ENCODE measurements at regions not wholly inside any gene's neighbourhood (a gene's known extent, or its start where the extent isn't known, plus 50 kb on each side); places are given as distances from the start of the nearest gene placed in this dataset.

DNA sequence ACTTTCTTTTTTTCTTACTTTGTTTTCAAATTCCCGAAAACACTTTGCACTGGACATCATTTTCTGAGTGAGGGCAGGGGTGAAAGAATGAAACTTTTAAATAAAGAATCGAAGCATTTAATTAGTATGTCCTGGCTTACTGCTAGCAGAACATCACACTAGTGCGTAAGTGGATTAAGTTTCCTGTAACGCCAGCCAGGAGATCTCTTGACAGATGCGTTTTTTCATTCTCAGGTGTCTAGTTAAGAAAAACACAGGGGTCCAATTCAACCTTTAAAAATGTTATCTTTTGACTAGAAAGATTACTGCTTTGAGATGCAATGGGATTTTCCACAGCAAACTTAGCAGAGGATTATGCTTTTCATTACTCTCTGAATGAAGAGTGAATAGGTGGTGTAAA is 858.8 kb upstream of the EPHA7 start:
- no peaks in the 10 kb centered on the region for H3K4me1 ChIP-seq (replicated peaks; ENCODE audit: insufficient read depth)
- intact Hi-C loops (cut with micrococcal nuclease; ENCODE audit: unreplicated experiment) = no loop called here
- H3F3A ChIP-seq (ENCODE audit: insufficient read depth, low read depth) = no peaks in the 10 kb centered on the region
- no peak overlapping the region for H3K4me3 ChIP-seq
- no peak overlapping the region for H3K27ac ChIP-seq
- TF ChIP-seq EZH2 (IDR thresholded peaks at IDR 0.05; ENCODE audit: low read depth) = no peak
- TF ChIP-seq, protein P1, sequence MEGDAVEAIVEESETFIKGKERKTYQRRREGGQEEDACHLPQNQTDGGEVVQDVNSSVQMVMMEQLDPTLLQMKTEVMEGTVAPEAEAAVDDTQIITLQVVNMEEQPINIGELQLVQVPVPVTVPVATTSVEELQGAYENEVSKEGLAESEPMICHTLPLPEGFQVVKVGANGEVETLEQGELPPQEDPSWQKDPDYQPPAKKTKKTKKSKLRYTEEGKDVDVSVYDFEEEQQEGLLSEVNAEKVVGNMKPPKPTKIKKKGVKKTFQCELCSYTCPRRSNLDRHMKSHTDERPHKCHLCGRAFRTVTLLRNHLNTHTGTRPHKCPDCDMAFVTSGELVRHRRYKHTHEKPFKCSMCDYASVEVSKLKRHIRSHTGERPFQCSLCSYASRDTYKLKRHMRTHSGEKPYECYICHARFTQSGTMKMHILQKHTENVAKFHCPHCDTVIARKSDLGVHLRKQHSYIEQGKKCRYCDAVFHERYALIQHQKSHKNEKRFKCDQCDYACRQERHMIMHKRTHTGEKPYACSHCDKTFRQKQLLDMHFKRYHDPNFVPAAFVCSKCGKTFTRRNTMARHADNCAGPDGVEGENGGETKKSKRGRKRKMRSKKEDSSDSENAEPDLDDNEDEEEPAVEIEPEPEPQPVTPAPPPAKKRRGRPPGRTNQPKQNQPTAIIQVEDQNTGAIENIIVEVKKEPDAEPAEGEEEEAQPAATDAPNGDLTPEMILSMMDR (conservative IDR thresholded peaks at IDR 0.05) = no peak
- H3K36me3 ChIP-seq (ENCODE audit: low read depth) = no peaks in the 10 kb centered on the region
- no peak for DNase-seq
- no peaks in the 10 kb centered on the region for H3K79me2 ChIP-seq (ENCODE audit: low read depth)
- peaks cover 4% of the 10 kb centered on the region; the same call in 1 of the 2 replicates for H3K9me2 ChIP-seq (ENCODE audit: insufficient read depth)
- BruUV-seq (replicated peaks) = no TSS peak
- POLR2A ChIA-PET (ENCODE audit: unreplicated experiment) = no interaction called here
- no peak overlapping the region for H2AFZ ChIP-seq
- H3K9me3 ChIP-seq (ENCODE audit: insufficient read depth, low read depth) = no peaks in the 10 kb centered on the region
- H3K4me2 ChIP-seq = no peak overlapping the region
- no peaks in the 10 kb centered on the region for H3K27me3 ChIP-seq (ENCODE audit: insufficient read depth, low read depth)
- 0 out of 2 replicates have a peak, but pooled peaks cover 4% of the 10 kb centered on the region for H4K20me1 ChIP-seq (ENCODE audit: insufficient read depth)
- CTCF ChIA-PET = no interaction called here

- no peak overlapping the region for H3K27ac ChIP-seq
- no TSS peak for BruUV-seq (replicated peaks)
Observed at GRCh38 chr6:94272327-94272726, 853.0 kb upstream of the EPHA7 start.

DNA sequence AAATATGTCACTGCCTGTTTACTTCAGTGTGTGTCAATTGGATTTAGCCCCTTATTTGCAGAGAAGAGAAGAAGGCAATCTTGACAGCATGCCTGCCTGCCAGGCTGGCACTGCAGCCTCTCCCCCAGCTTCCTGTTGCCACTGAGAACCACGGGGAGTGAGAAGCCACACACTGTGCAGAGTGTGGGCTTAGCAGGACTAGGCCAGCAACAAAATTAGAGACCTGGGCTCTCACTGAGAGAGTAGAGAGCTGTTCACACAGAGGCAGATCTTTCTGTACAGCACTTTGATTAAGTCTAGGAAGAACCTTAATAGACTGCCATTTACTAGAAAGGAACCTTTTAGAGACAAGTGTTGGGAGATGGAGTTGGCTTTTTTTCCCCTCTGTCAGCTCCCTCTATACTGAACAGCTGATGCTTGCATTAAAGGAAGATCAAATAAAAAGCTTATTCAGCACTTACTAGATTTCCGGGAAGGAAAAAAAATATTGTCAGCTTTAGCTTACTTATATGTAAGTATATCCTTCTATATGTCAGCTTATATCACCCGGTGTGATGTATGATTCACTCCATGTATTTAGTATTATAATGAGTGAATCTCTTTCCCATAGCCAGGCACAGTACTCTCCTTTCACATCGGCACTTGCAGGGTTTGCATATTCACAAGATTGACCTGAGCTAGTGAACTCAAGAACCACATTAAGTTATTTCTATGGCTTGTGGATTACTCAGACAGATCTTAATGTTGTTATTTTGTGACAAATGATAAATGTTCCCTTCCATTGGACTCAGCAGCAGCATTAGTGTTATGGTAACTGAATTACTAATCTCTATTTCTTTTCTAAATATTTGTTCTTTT is 851.0 kb upstream of the EPHA7 start:
- no peaks in the 10 kb centered on the region for H3K36me3 ChIP-seq (ENCODE audit: low read depth)
- no peaks in the 10 kb centered on the region for H3K27me3 ChIP-seq (ENCODE audit: insufficient read depth, low read depth)
- H3K79me2 ChIP-seq (ENCODE audit: low read depth) = no peaks in the 10 kb centered on the region
- POLR2A ChIA-PET (ENCODE audit: unreplicated experiment) = no interaction called here
- intact Hi-C loops (cut with micrococcal nuclease; ENCODE audit: unreplicated experiment) = no loop called here
- H3K4me2 ChIP-seq = no peak overlapping the region
- no TSS peak for BruUV-seq (replicated peaks)
- no peak overlapping the region for H2AFZ ChIP-seq
- H3K27ac ChIP-seq = no peak overlapping the region
- no peak for TF ChIP-seq EZH2 (IDR thresholded peaks at IDR 0.05; ENCODE audit: low read depth)
- TF ChIP-seq, protein P1 (conservative IDR thresholded peaks at IDR 0.05) = no peak
- H4K20me1 ChIP-seq (ENCODE audit: insufficient read depth) = no peaks in the 10 kb centered on the region
- H3K9me2 ChIP-seq (ENCODE audit: insufficient read depth) = no peaks in the 10 kb centered on the region
- H3K4me1 ChIP-seq (replicated peaks; ENCODE audit: insufficient read depth) = no peaks in the 10 kb centered on the region
- H3K9me3 ChIP-seq (ENCODE audit: insufficient read depth, low read depth) = no peaks in the 10 kb centered on the region
- H3F3A ChIP-seq (ENCODE audit: insufficient read depth, low read depth) = no peaks in the 10 kb centered on the region
- H3K4me3 ChIP-seq = no peak overlapping the region
- no peak for DNase-seq
- CTCF ChIA-PET = no interaction called here

More at GRCh38 chr6:94272327-94272726, 853.0 kb upstream of the EPHA7 start:
- no peaks in the 10 kb centered on the region for H3K9me2 ChIP-seq (ENCODE audit: insufficient read depth)
- H3K27me3 ChIP-seq (ENCODE audit: insufficient read depth, low read depth) = no peaks in the 10 kb centered on the region
- H3K79me2 ChIP-seq (ENCODE audit: low read depth) = no peaks in the 10 kb centered on the region
- H3K4me1 ChIP-seq (replicated peaks; ENCODE audit: insufficient read depth) = no peaks in the 10 kb centered on the region
- H3F3A ChIP-seq (ENCODE audit: insufficient read depth, low read depth) = no peaks in the 10 kb centered on the region
- no peak for DNase-seq
- no peaks in the 10 kb centered on the region for H4K20me1 ChIP-seq (ENCODE audit: insufficient read depth)
- TF ChIP-seq, protein P1 (conservative IDR thresholded peaks at IDR 0.05) = no peak
- TF ChIP-seq EZH2 (IDR thresholded peaks at IDR 0.05; ENCODE audit: low read depth) = no peak
- H3K4me2 ChIP-seq = no peak overlapping the region
- CTCF ChIA-PET = no interaction called here
- H3K36me3 ChIP-seq (ENCODE audit: low read depth) = no peaks in the 10 kb centered on the region
- POLR2A ChIA-PET (ENCODE audit: unreplicated experiment) = no interaction called here
- H3K9me3 ChIP-seq (ENCODE audit: insufficient read depth, low read depth) = no peaks in the 10 kb centered on the region
- intact Hi-C loops (cut with micrococcal nuclease; ENCODE audit: unreplicated experiment) = no loop called here
- H3K4me3 ChIP-seq = no peak overlapping the region
- H2AFZ ChIP-seq = no peak overlapping the region
